ENCODE measurements at regions not wholly inside any gene's neighbourhood (a gene's known extent, or its start where the extent isn't known, plus 50 kb on each side); places are given as distances from the start of the nearest gene placed in this dataset.

DNA sequence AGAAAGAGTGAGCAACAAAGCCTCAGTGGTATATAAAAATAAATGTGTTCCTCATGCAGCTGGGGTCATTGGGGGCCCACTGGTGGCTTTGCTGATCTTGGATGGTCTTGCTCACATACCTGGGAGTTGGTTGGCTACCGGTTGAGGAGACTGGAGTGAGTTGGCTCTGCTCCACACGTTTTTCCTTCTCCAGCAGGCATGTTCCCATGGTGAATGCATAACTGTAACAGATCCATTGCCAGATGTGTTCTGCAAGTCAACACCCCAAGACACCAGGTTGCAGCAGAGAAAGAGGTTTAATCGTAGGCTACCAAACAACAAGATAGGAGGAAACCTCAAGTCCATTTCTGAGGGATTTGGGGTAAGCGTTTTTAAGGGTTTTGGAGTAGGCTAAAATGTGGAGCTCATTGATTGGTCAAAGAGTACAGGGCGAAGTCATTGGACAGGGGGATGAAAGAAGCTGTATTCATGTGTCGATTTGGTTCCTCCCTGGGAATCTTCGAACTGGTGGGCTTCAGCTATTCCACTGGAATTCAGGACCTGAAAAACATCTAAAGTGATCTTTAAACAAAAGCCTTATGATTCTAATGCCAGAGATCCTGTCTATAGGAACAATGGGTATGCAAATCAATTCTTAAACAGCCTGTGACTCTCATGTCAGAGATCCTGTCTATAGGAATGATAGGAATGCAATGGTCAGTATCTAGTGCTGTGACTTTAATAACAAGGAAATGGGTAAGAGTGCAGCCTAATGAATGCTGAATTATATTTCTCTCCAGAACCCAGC is 467.5 kb upstream of the C16orf82 start:
- Histone ChIP-seq H3K36me3 (ENCODE audit: control insufficient read depth in 1 of 2, insufficient read depth in 2 of 2, low read length in 2 of 2) (no peaks in the 10 kb centered on the region), H3K9me2 (ENCODE audit: insufficient read depth) (no peaks in the 10 kb centered on the region), H2AFZ (ENCODE audit: low read depth, low read length, poor library complexity, severe bottlenecking) (no peak overlapping the region), H3K27me3 (ENCODE audit: insufficient read depth, low read length) (no peaks in the 10 kb centered on the region), H3K79me2 (ENCODE audit: insufficient read depth, low read length) (no peaks in the 10 kb centered on the region), H3K4me1 (ENCODE audit: control insufficient read depth in 1 of 2, insufficient read depth in 2 of 2, low read length in 2 of 2) (no peaks in the 10 kb centered on the region), H3K4me3 (replicated peaks in 1 of 2; ENCODE audit: low read depth in 1 of 2, low read length in 2 of 2) (no peak overlapping the region), H3K9me3 (ENCODE audit: control insufficient read depth in 1 of 2, insufficient read depth in 1 of 2, low read depth in 1 of 2, low read length in 2 of 2) (no peaks in the 10 kb centered on the region), H4K20me1 (ENCODE audit: insufficient read depth) (no peaks in the 10 kb centered on the region), H3K9ac (ENCODE audit: low read length) (no peak overlapping the region), H3K27ac (ENCODE audit: low read depth, low read length) (no peak overlapping the region), H3K4me2 (ENCODE audit: low read length) (no peak overlapping the region)
- CTCF ChIA-PET, result no interaction called here
- RAD21 ChIA-PET (ENCODE audit: low non-redundant PET in 1 of 2, low total read pairs in 2 of 2, uncharacterized antibody in 2 of 2, unreplicated experiment in 2 of 2), result no interaction called here
- no TSS peak for BruUV-seq (replicated peaks)
- ATAC-seq (no peak), DNase-seq (ENCODE audit: low read depth, low spot score) (no peak)
- TF ChIP-seq, protein P1, sequence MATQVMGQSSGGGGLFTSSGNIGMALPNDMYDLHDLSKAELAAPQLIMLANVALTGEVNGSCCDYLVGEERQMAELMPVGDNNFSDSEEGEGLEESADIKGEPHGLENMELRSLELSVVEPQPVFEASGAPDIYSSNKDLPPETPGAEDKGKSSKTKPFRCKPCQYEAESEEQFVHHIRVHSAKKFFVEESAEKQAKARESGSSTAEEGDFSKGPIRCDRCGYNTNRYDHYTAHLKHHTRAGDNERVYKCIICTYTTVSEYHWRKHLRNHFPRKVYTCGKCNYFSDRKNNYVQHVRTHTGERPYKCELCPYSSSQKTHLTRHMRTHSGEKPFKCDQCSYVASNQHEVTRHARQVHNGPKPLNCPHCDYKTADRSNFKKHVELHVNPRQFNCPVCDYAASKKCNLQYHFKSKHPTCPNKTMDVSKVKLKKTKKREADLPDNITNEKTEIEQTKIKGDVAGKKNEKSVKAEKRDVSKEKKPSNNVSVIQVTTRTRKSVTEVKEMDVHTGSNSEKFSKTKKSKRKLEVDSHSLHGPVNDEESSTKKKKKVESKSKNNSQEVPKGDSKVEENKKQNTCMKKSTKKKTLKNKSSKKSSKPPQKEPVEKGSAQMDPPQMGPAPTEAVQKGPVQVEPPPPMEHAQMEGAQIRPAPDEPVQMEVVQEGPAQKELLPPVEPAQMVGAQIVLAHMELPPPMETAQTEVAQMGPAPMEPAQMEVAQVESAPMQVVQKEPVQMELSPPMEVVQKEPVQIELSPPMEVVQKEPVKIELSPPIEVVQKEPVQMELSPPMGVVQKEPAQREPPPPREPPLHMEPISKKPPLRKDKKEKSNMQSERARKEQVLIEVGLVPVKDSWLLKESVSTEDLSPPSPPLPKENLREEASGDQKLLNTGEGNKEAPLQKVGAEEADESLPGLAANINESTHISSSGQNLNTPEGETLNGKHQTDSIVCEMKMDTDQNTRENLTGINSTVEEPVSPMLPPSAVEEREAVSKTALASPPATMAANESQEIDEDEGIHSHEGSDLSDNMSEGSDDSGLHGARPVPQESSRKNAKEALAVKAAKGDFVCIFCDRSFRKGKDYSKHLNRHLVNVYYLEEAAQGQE (IDR thresholded peaks at IDR 0.05; ENCODE audit: low read depth), result no peak
- intact Hi-C loops (cut with micrococcal nuclease), result no loop called here
- POLR2A ChIA-PET, result no interaction called here

DNA sequence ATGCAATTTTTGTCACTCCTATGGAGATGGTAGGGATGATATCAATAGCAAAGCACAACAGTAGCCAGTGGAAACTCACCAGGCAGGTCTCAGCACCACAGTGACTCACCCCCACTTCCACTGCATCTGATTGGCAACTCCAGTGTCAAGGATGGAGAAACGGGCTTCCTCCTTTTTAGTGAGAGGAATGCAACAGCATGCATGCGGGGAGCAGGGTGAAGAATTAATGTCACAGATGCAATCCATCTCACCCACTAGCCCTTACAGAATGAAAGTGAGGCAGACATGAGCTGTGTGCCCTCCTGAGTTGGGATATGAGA is 467.0 kb upstream of the C16orf82 start:
- DNase-seq (ENCODE audit: low read depth, low spot score) (no peak), ATAC-seq (no peak)
- no TSS peak for BruUV-seq (replicated peaks)
- Histone ChIP-seq H3K4me3 (replicated peaks in 1 of 2; ENCODE audit: low read depth in 1 of 2, low read length in 2 of 2) (no peak overlapping the region), H3K27me3 (ENCODE audit: insufficient read depth, low read length) (no peaks in the 10 kb centered on the region), H4K20me1 (ENCODE audit: insufficient read depth) (no peaks in the 10 kb centered on the region), H3K79me2 (ENCODE audit: insufficient read depth, low read length) (no peaks in the 10 kb centered on the region), H3K9ac (ENCODE audit: low read length) (no peak overlapping the region), H3K4me1 (ENCODE audit: control insufficient read depth in 1 of 2, insufficient read depth in 2 of 2, low read length in 2 of 2) (no peaks in the 10 kb centered on the region), H3K36me3 (ENCODE audit: control insufficient read depth in 1 of 2, insufficient read depth in 2 of 2, low read length in 2 of 2) (no peaks in the 10 kb centered on the region), H3K27ac (ENCODE audit: low read depth, low read length) (no peak overlapping the region), H3K9me3 (ENCODE audit: control insufficient read depth in 1 of 2, insufficient read depth in 1 of 2, low read depth in 1 of 2, low read length in 2 of 2) (no peaks in the 10 kb centered on the region), H3K9me2 (ENCODE audit: insufficient read depth) (no peaks in the 10 kb centered on the region), H2AFZ (ENCODE audit: low read depth, low read length, poor library complexity, severe bottlenecking) (no peak overlapping the region), H3K4me2 (ENCODE audit: low read length) (no peak overlapping the region)
- ChIA-PET RAD21 (ENCODE audit: low non-redundant PET in 1 of 2, low total read pairs in 2 of 2, uncharacterized antibody in 2 of 2, unreplicated experiment in 2 of 2) (no interaction called here), CTCF (no interaction called here), POLR2A (no interaction called here)
- intact Hi-C loops (cut with micrococcal nuclease), result no loop called here
- TF ChIP-seq, protein P2, sequence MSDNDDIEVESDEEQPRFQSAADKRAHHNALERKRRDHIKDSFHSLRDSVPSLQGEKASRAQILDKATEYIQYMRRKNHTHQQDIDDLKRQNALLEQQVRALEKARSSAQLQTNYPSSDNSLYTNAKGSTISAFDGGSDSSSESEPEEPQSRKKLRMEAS (IDR thresholded peaks at IDR 0.05), result no peak
- TF ChIP-seq EZH2 (IDR thresholded peaks at IDR 0.05) (no peak), SRF (IDR thresholded peaks at IDR 0.05; ENCODE audit: low read depth) (no peak), POLR2A (IDR thresholded peaks at IDR 0.05; ENCODE audit: borderline replicate concordance, extremely low read depth, insufficient read depth, insufficient read length) (no peak), CBX3 (IDR thresholded peaks at IDR 0.05; ENCODE audit: low read depth) (no peak), TCF7L2 (IDR thresholded peaks at IDR 0.05; ENCODE audit: borderline replicate concordance, extremely low read depth, insufficient read depth, insufficient read length) (no peak), EZH2phosphoT487 (IDR thresholded peaks at IDR 0.05; ENCODE audit: borderline replicate concordance) (no peak), CEBPB (IDR thresholded peaks at IDR 0.05; ENCODE audit: low read depth) (no peak), ZNF274 (IDR thresholded peaks at IDR 0.05; ENCODE audit: low read depth, low read length) (no peak), YY1 (IDR thresholded peaks at IDR 0.05; ENCODE audit: extremely low read depth, insufficient replicate concordance, low read depth, low read length) (no peak), SP1 (IDR thresholded peaks at IDR 0.05; ENCODE audit: low read depth) (no peak), SIN3A (IDR thresholded peaks at IDR 0.05; ENCODE audit: low read depth) (no peak)
- TF ChIP-seq, protein P3, sequence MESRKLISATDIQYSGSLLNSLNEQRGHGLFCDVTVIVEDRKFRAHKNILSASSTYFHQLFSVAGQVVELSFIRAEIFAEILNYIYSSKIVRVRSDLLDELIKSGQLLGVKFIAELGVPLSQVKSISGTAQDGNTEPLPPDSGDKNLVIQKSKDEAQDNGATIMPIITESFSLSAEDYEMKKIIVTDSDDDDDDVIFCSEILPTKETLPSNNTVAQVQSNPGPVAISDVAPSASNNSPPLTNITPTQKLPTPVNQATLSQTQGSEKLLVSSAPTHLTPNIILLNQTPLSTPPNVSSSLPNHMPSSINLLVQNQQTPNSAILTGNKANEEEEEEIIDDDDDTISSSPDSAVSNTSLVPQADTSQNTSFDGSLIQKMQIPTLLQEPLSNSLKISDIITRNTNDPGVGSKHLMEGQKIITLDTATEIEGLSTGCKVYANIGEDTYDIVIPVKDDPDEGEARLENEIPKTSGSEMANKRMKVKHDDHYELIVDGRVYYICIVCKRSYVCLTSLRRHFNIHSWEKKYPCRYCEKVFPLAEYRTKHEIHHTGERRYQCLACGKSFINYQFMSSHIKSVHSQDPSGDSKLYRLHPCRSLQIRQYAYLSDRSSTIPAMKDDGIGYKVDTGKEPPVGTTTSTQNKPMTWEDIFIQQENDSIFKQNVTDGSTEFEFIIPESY (IDR thresholded peaks at IDR 0.05; ENCODE audit: extremely low read depth, insufficient replicate concordance, low read length), result no peak
- TF ChIP-seq, protein P4, sequence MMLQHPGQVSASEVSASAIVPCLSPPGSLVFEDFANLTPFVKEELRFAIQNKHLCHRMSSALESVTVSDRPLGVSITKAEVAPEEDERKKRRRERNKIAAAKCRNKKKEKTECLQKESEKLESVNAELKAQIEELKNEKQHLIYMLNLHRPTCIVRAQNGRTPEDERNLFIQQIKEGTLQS (IDR thresholded peaks at IDR 0.05), result no peak
